Left ventricle myocardium inferior (tissue), 1 donor: ENCODE measurements at regions not wholly inside any gene's neighbourhood (a gene's known extent, or its start where the extent isn't known, plus 50 kb on each side); places are given as distances from the start of the nearest gene placed in this dataset.
"Not testable (repeated sequence)": the region's sequence is repeated elsewhere in the genome, so short reads cannot be mapped to it uniquely, and the experiment has no call there.

Source experiments
- DNase-seq: peaks from one replicate; pipeline ENCODE4 v3.0.0-alpha.2; 2020
- H3K27ac ChIP-seq: fragments of 200-600 bp; replicated peaks from 2 replicates; pipeline ENCODE4 v1.8.0; 2021
- H3K27me3 ChIP-seq: fragments of 200-600 bp; 2 replicates; pipeline ENCODE4 v1.8.0; 2021; ENCODE audit warnings: low read depth
- H3K36me3 ChIP-seq: fragments of 200-600 bp; 2 replicates; pipeline ENCODE4 v1.8.0; 2021
- H3K4me1 ChIP-seq: fragments of 200-600 bp; 2 replicates; pipeline ENCODE4 v1.8.0; 2021
- H3K4me3 ChIP-seq: fragments of 200-600 bp; 2 replicates; pipeline ENCODE4 v1.8.0; 2021; ENCODE audit warnings: mild to moderate bottlenecking, moderate library complexity
- H3K9me3 ChIP-seq: fragments of 200-600 bp; replicated peaks from 2 replicates; pipeline ENCODE4 v1.8.0; 2021
- CTCF ChIP-seq: fragments of 200-600 bp; IDR thresholded peaks from 2 replicates; pipeline ENCODE4 v1.8.0; 2021; ENCODE audit warnings: antibody characterized with exemption, mild to moderate bottlenecking, borderline replicate concordance
- intact Hi-C: fragments of 100-400 bp; cut with micrococcal nuclease; formaldehyde crosslinking; loops from one replicate; pipeline ENCODE4 v1.11.0; 2022
- donor health status: DM: no; HTN: yes; CAD: no; lungs with severe emphysema.

- no peak for TF ChIP-seq CTCF
- peaks cover 6% of the 10 kb centered on the region for H3K4me1 ChIP-seq
- H3K4me3 ChIP-seq, result no peak overlapping the region
- no peaks in the 10 kb centered on the region for H3K36me3 ChIP-seq
- intact Hi-C loops, result no loop called here
- DNase-seq, result no peak
- H3K9me3 ChIP-seq, result peaks cover 23% of the 10 kb centered on the region
- H3K27me3 ChIP-seq, result no peaks in the 10 kb centered on the region
- no peak overlapping the region for H3K27ac ChIP-seq
These were observed 225.6 kb downstream of the EFCAB11 start for GRCh38 chr14:89728964-89729363.

GRCh38 chr14:89726226-89726625 is 228.3 kb downstream of the EFCAB11 start:
- H3K4me1 ChIP-seq, DNase-seq, H3K9me3 ChIP-seq, H3K27me3 ChIP-seq, H3K36me3 ChIP-seq, H3K27ac ChIP-seq, intact Hi-C loops, H3K4me3 ChIP-seq: not testable (repeated sequence)

GRCh38 chr14:89724628-89724960 is 229.9 kb downstream of the EFCAB11 start:
- Histone ChIP-seq H3K27me3 (no peaks in the 10 kb centered on the region), H3K27ac (no peak overlapping the region), H3K36me3 (no peaks in the 10 kb centered on the region), H3K4me3 (peak overlapping the region; percentile 10), H3K4me1 (peaks cover 6% of the 10 kb centered on the region), H3K9me3 (no peaks in the 10 kb centered on the region)
- no peak for DNase-seq
- no peak for TF ChIP-seq CTCF
- intact Hi-C loops, result no loop called here

GRCh38 chr14:89723930-89724627 is 230.5 kb downstream of the EFCAB11 start:
- Histone ChIP-seq H3K4me1 (peaks cover 6% of the 10 kb centered on the region), H3K27ac (no peak overlapping the region), H3K27me3 (no peaks in the 10 kb centered on the region), H3K9me3 (no peaks in the 10 kb centered on the region), H3K36me3 (no peaks in the 10 kb centered on the region), H3K4me3 (peak overlapping the region; percentile 10)
- no peak for DNase-seq
- no peak for TF ChIP-seq CTCF
- intact Hi-C loops, result no loop called here

GRCh38 chr14:89721956-89722355 is 232.6 kb downstream of the EFCAB11 start:
- H3K4me3 ChIP-seq, result no peak overlapping the region
- no peak for TF ChIP-seq CTCF
- no peaks in the 10 kb centered on the region for H3K36me3 ChIP-seq
- H3K27ac ChIP-seq, result peak overlapping the region; percentile 58
- H3K4me1 ChIP-seq, result peaks cover 6% of the 10 kb centered on the region
- no peak for DNase-seq
- intact Hi-C loops, result no loop called here
- H3K9me3 ChIP-seq, result no peaks in the 10 kb centered on the region
- H3K27me3 ChIP-seq, result no peaks in the 10 kb centered on the region

- no peaks in the 10 kb centered on the region for H3K27me3 ChIP-seq
- peak; percentile 23 for DNase-seq
- peak overlapping the region; percentile 58 for H3K27ac ChIP-seq
- TF ChIP-seq CTCF, result no peak
- no peaks in the 10 kb centered on the region for H3K36me3 ChIP-seq
- H3K9me3 ChIP-seq, result no peaks in the 10 kb centered on the region
- intact Hi-C loops, result no loop called here
- H3K4me3 ChIP-seq, result no peak overlapping the region
- peaks cover 6% of the 10 kb centered on the region for H3K4me1 ChIP-seq
These were observed 233.5 kb downstream of the EFCAB11 start for GRCh38 chr14:89720741-89721729.
